Transverse colon (tissue), 4 donors: ENCODE measurements at regions not wholly inside any gene's neighbourhood (a gene's known extent, or its start where the extent isn't known, plus 50 kb on each side); places are given as distances from the start of the nearest gene placed in this dataset.

ENCODE experiments used
- DNase-seq: peaks from one replicate; pipeline ENCODE4 v3.0.0-alpha.2; 2019
- H3K27ac ChIP-seq, 4 donors: fragments of 200-600 bp; sonication (generic); 2 replicates each; pipeline ENCODE4 v1.5.1; 2016 to 2018; ENCODE audit warnings: inconsistent platforms in 4 of 4
- H3K27me3 ChIP-seq: fragments of 200-600 bp; sonication (generic); 2 replicates; pipeline ENCODE4 v1.5.1; 2017; ENCODE audit warnings: inconsistent platforms
- H3K36me3 ChIP-seq, 4 donors: fragments of 200-600 bp; sonication (generic); 2 replicates each; pipeline ENCODE4 v1.5.1; 2017 to 2019; ENCODE audit warnings: inconsistent platforms in 4 of 4
- H3K4me1 ChIP-seq, 4 donors: fragments of 200-600 bp; sonication (generic); 2 replicates each; pipeline ENCODE4 v1.5.1; 2017 to 2020; ENCODE audit warnings: inconsistent platforms in 4 of 4
- H3K4me3 ChIP-seq, 4 donors: fragments of 200-600 bp; sonication (generic); 1 replicate in 1 of 4; 2 replicates in 3 of 4; pipeline versions ENCODE4 v1.5.1 to v1.6.1; 2017 to 2019; ENCODE audit warnings: inconsistent platforms in 4 of 4
- H3K9me3 ChIP-seq, 2 donors: fragments of 200-600 bp; sonication (generic); 2 replicates each; pipeline ENCODE4 v1.5.1; 2017 to 2019; ENCODE audit warnings: inconsistent platforms in 2 of 2
- CTCF ChIP-seq, 5 experiments: fragments of 200-600 bp in 3 of 5; fragments of 450-650 bp in 2 of 5; sonication (generic) in 3 of 5; IDR thresholded peaks; 1 replicate in 2 of 5; 2 replicates in 3 of 5; pipeline ENCODE4 v1.5.1; 2016 to 2017; ENCODE audit warnings: antibody characterized with exemption in 5 of 5, inconsistent platforms in 3 of 5, mild to moderate bottlenecking in 2 of 5, moderate library complexity in 1 of 5
- EP300 ChIP-seq: sonication (generic); formaldehyde crosslinking; IDR thresholded peaks from one replicate; pipeline ENCODE4 v1.6.1; 2017; ENCODE audit warnings: antibody characterized with exemption, low read depth
- POLR2A ChIP-seq: fragments of 450-650 bp; IDR thresholded peaks from one replicate; pipeline ENCODE4 v1.6.1; 2016; ENCODE audit warnings: antibody characterized with exemption, mild to moderate bottlenecking, moderate library complexity
- POLR2AphosphoS5 ChIP-seq, 3 donors: sonication (generic); formaldehyde crosslinking; IDR thresholded peaks; one replicate each; pipeline ENCODE4 v1.6.1; 2016; ENCODE audit warnings: antibody characterized with exemption in 3 of 3
- WGBS, 2 donors: methylation state at CpG; one replicate each; pipeline ENCODE4 v1.1.5; 2018; ENCODE audit warnings: low coverage in 1 of 2; 5-methylcytosine and 5-hydroxymethylcytosine counted together
- in situ Hi-C, 4 donors: fragments of 200-750 bp; cut with MboI; loops; one replicate each; pipeline versions ENCODE4 v1.15.0 to v1.15.1; 2017; ENCODE audit warnings: low sequenced_read_pairs in 3 of 4, low pct_ligation_motif_present in 1 of 4, low pct_unique_long_range_greater_than_20kb in 1 of 4
- intact Hi-C: fragments of 100-400 bp; cut with DNase I; formaldehyde crosslinking; loops from one replicate; pipeline ENCODE4 v1.15.1; 2023; ENCODE audit warnings: low total_unique reads

GRCh38 chr22:47623066-47623762, 860.8 kb downstream of the TBC1D22A start:
- DNase-seq = no peak

GRCh38 chr22:47622541-47622940, 860.1 kb downstream of the TBC1D22A start:
- H3K9me3 ChIP-seq = no peaks in the 10 kb centered on the region

More at GRCh38 chr22:47623066-47623762, 860.8 kb downstream of the TBC1D22A start:
- no peak for TF ChIP-seq POLR2A
- no peak for TF ChIP-seq CTCF (IDR thresholded peaks at IDR 0.05)
- no peak for TF ChIP-seq EP300
- no peak for TF ChIP-seq POLR2AphosphoS5 (IDR thresholded peaks at IDR 0.05)
- no peaks in the 10 kb centered on the region for H3K36me3 ChIP-seq
- intact Hi-C loops = no loop called here
- no peaks in the 10 kb centered on the region for H3K9me3 ChIP-seq
- no peak overlapping the region for H3K4me3 ChIP-seq
- no peak overlapping the region for H3K27ac ChIP-seq
- 81 to 100% methylated on average over 1 to 18 of the region's 18 CpGs for WGBS, 2 donors
- H3K4me1 ChIP-seq = no peaks in the 10 kb centered on the region
- no peaks in the 10 kb centered on the region for H3K27me3 ChIP-seq
- in situ Hi-C loops = no loop called here

GRCh38 chr22:47621253-47621652, 858.8 kb downstream of the TBC1D22A start:
- Histone ChIP-seq H3K27me3 (no peaks in the 10 kb centered on the region), H3K36me3 (no peaks in the 10 kb centered on the region)
- no peak for TF ChIP-seq POLR2A
- TF ChIP-seq EP300 = no peak
- no peak for TF ChIP-seq CTCF (IDR thresholded peaks at IDR 0.05)
- TF ChIP-seq POLR2AphosphoS5 (IDR thresholded peaks at IDR 0.05) = no peak

More at GRCh38 chr22:47622541-47622940, 860.1 kb downstream of the TBC1D22A start:
- H3K4me1 ChIP-seq = no peaks in the 10 kb centered on the region
- no peaks in the 10 kb centered on the region for H3K36me3 ChIP-seq
- no peak for TF ChIP-seq EP300
- TF ChIP-seq POLR2AphosphoS5 (IDR thresholded peaks at IDR 0.05) = no peak
- H3K27me3 ChIP-seq = no peaks in the 10 kb centered on the region
- H3K27ac ChIP-seq = no peak overlapping the region
- in situ Hi-C loops = no loop called here
- intact Hi-C loops = no loop called here
- no peak overlapping the region for H3K4me3 ChIP-seq
- 50 to 87% methylated on average over 2 to 14 of the region's 14 CpGs for WGBS, 2 donors
- DNase-seq = no peak

DNA sequence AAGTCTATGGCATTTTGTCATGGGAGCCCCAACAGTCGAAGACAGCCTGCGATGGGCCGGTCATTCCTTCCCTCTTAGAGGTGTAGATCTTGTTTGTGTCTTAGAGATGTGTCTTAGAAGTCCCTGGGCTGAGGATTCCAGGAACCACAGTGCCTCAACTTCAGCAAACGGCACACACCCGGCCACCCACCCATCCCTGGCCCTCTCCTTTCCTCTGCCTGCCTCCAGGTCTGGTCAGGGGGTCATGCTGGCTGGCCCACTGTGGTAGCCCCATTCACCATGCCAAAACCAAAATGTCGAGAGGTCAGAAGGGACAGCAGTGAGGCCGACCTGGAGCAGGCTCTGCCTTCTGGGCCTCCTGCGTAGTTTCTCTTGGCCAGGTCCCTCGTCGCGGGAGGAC, 857.9 kb downstream of the TBC1D22A start:
- H3K36me3 ChIP-seq = no peaks in the 10 kb centered on the region
- H3K27ac ChIP-seq = no peak overlapping the region
- 88 to 93% methylated on average over 5 to 11 of the region's 11 CpGs for WGBS, 2 donors
- in situ Hi-C loops (no loop called here), intact Hi-C loops (no loop called here)
- no peak overlapping the region for H3K4me3 ChIP-seq
- H3K27me3 ChIP-seq = no peaks in the 10 kb centered on the region
- TF ChIP-seq POLR2AphosphoS5 (IDR thresholded peaks at IDR 0.05) (no peak), CTCF (IDR thresholded peaks at IDR 0.05) (no peak), EP300 (no peak), POLR2A (no peak)
- H3K4me1 ChIP-seq = no peaks in the 10 kb centered on the region
- no peaks in the 10 kb centered on the region for H3K9me3 ChIP-seq
- no peak for DNase-seq

More at GRCh38 chr22:47621253-47621652, 858.8 kb downstream of the TBC1D22A start:
- DNase-seq = no peak
- H3K9me3 ChIP-seq = no peaks in the 10 kb centered on the region
- in situ Hi-C loops = no loop called here
- no peaks in the 10 kb centered on the region for H3K4me1 ChIP-seq
- intact Hi-C loops = no loop called here
- WGBS, 2 donors = 80 to 82% methylated on average over 3 to 9 of the region's 9 CpGs
- no peak overlapping the region for H3K27ac ChIP-seq
- no peak overlapping the region for H3K4me3 ChIP-seq

- no peaks in the 10 kb centered on the region for H3K36me3 ChIP-seq
- H3K27me3 ChIP-seq = no peaks in the 10 kb centered on the region
- intact Hi-C loops = no loop called here
- H3K4me3 ChIP-seq = no peak overlapping the region
- TF ChIP-seq CTCF (IDR thresholded peaks at IDR 0.05) (no peak), EP300 (no peak), POLR2A (no peak), POLR2AphosphoS5 (IDR thresholded peaks at IDR 0.05) (no peak)
- in situ Hi-C loops = no loop called here
- no peaks in the 10 kb centered on the region for H3K9me3 ChIP-seq
- H3K4me1 ChIP-seq = no peaks in the 10 kb centered on the region
- no peak overlapping the region for H3K27ac ChIP-seq
- DNase-seq = no peak
- 60 to 64% methylated on average over 1 to 11 of the region's 11 CpGs for WGBS, 2 donors
These were observed 857.2 kb downstream of the TBC1D22A start for GRCh38 chr22:47619631-47620030.
